ENCODE measurements at regions not wholly inside any gene's neighbourhood (a gene's known extent, or its start where the extent isn't known, plus 50 kb on each side); places are given as distances from the start of the nearest gene placed in this dataset.

GRCh38 chr2:114118088-114118487 is 228.2 kb downstream of the ACTR3 start:
- TF ChIP-seq CTCF (IDR thresholded peaks at IDR 0.05; ENCODE audit: insufficient read depth, low read depth, low read length): no peak
- TF ChIP-seq EZH2 (IDR thresholded peaks at IDR 0.05; ENCODE audit: insufficient read depth, low read length): no peak
